LNCaP clone FGC (cell line): ENCODE measurements at regions not wholly inside any gene's neighbourhood (a gene's known extent, or its start where the extent isn't known, plus 50 kb on each side); places are given as distances from the start of the nearest gene placed in this dataset.

Experiments used
- DNase-seq: peaks from one replicate; pipeline ENCODE4 v3.0.0-alpha.2; 2011; ENCODE audit warnings: low read depth
- H3K4me3 ChIP-seq: 2 replicates; pipeline ENCODE4 v1.5.1; 2011; ENCODE audit warnings: mild to moderate bottlenecking, low read depth, low read length, control low read depth
- TF ChIP-seq, protein P1 (sequence below): IDR thresholded peaks from 2 replicates; pipeline ENCODE4 v1.5.1; 2012; ENCODE audit warnings: mild to moderate bottlenecking; ENCODE audit not compliant: control insufficient read depth, insufficient read depth; ENCODE audit errors: extremely low read depth

DNA sequence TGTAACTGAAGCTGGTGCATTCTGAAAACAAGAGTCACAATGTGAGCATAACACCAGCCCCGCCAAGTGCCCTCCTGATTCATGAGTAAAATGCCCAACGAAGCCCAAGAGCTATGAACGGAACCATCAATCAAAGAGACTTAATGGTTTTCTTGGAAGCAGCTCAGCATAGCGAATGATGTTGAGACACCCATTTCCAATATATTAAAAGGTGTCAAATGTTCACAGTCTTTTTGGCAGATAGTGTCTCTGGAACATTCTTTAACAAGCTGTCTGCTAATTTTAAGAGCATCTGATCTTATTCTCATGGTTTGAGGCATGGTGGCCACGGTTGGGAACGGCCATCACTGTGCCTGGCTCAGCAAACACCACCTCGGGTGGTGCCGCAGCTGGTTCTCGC is 133.4 kb upstream of the USP29 start:
- TF ChIP-seq, protein P1, sequence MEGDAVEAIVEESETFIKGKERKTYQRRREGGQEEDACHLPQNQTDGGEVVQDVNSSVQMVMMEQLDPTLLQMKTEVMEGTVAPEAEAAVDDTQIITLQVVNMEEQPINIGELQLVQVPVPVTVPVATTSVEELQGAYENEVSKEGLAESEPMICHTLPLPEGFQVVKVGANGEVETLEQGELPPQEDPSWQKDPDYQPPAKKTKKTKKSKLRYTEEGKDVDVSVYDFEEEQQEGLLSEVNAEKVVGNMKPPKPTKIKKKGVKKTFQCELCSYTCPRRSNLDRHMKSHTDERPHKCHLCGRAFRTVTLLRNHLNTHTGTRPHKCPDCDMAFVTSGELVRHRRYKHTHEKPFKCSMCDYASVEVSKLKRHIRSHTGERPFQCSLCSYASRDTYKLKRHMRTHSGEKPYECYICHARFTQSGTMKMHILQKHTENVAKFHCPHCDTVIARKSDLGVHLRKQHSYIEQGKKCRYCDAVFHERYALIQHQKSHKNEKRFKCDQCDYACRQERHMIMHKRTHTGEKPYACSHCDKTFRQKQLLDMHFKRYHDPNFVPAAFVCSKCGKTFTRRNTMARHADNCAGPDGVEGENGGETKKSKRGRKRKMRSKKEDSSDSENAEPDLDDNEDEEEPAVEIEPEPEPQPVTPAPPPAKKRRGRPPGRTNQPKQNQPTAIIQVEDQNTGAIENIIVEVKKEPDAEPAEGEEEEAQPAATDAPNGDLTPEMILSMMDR: no peak
- no peak for DNase-seq
- H3K4me3 ChIP-seq: no peak overlapping the region

DNA sequence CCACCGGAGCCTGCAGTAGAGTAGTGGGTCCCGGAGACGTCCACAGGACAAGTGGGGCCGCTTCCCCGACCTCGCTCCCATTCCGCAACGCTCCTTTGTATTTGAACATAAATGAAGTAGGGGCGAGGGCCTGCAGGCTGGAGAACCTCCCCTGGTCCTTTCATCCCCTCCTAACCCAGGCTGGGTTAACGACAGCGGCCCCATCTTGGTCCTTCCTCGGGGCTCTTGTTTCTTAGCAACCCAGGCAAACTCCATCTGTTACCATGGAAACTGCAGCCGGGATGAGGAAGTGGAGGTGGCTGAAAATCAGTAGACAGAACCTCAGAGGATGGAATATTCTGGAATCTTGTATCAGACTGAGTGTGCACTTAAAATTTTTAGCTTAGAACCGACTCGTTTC is 132.6 kb upstream of the USP29 start:
- DNase-seq: no peak
- TF ChIP-seq, protein P1: no peak
- no peak overlapping the region for H3K4me3 ChIP-seq

DNA sequence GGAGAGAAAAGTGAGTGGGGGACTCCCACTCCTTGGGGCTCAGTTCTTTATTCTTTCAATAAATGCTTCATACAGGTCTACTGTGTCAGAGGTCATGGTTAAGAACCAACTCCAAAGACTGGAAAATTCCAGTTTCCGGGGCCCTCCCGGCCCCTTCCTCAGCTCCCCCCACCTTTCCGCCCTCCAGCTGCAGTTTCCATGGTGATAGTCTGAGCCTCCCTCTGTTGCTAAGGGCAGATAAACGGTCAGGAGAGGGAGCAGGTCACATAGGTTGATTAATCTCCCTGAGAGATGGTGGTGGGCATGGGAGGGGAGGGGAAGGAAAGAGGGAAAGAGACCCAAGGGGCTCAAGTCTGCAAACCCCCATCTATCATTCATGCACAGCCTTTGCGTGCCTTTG is 131.5 kb upstream of the USP29 start:
- no peak for DNase-seq

DNA sequence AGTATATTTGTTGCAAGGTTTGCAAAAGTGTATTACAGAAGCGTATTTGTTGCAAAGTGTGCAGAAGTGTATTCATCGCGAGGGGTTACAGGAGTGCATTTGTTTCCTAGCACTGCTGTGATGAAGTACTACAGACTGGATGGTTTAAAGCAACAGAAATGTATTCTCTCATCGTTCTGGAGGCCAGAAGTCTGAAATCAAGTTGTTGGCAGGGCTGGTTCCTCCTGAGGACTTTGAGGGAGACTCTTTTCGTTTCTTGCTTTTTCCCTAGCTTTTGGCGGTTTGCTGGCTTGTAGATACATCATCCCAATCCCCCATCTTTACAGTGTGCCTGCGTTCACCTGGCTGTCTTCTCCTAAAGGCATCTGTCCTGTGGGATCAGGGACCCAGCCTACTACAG is 127.9 kb upstream of the USP29 start:
- TF ChIP-seq, protein P1: no peak
- no peak overlapping the region for H3K4me3 ChIP-seq
- DNase-seq: no peak

More for the DNA sequence above, 131.5 kb upstream of the USP29 start:
- TF ChIP-seq, protein P1: no peak
- H3K4me3 ChIP-seq: no peak overlapping the region

DNA sequence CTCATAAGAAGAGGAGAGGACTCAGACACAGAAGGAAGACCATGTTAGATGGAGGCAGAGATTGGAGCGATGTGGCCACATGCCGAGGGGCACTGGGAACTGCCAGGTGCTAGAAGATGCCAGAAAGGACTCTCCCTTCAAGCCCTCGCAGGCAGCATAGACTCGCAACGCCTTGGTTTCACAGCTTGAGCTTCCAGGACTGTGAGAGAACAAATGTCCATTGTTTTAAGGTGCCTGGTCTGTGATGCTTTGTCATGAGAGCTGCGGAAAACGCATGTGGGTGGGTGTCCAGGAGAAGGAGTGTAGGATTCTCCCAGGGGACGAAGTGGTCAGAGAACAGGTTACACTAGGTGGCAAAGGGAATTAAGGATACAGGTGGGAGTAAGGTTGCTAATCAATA is 125.9 kb upstream of the USP29 start:
- H3K4me3 ChIP-seq: no peak overlapping the region
- no peak for DNase-seq
- TF ChIP-seq, protein P1: no peak

DNA sequence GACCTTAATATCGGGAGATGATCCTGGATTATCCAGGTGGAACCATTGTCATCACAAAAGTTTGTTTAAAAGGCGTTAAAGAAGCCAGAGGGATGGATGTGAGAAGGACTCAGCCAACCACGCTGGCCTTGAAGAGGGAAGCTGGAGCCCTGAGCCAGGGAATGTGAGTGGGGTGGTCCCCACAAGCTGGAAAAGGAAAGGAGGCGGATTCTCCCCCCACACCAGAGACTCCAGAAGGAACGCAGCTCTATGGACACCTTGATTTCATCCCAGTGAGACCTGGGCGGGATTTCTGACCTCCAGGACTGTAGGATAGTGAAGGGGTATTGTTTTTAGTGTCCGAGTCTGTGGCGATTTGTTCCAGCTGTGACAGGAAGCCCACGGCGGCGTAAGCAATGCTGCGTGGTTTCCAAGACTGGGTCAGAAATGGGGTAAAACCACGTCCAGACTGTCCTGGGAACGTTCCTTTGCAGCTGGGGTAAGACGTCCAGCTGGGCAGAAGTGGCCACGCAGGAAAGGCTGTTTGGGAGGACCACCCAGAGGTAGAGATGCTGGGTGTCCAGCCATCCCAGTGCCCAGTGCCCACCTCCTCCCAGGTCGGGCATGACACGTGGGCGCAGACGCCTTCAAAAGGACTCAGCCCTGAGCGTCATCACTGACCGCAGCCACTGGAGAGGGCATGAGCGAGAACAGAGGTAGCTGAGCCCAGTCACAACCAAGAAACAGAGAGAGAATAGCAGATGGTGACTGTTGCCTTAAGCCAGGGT is 125.4 kb upstream of the USP29 start:
- TF ChIP-seq, protein P1: no peak
- no peak for DNase-seq
- no peak overlapping the region for H3K4me3 ChIP-seq

DNA sequence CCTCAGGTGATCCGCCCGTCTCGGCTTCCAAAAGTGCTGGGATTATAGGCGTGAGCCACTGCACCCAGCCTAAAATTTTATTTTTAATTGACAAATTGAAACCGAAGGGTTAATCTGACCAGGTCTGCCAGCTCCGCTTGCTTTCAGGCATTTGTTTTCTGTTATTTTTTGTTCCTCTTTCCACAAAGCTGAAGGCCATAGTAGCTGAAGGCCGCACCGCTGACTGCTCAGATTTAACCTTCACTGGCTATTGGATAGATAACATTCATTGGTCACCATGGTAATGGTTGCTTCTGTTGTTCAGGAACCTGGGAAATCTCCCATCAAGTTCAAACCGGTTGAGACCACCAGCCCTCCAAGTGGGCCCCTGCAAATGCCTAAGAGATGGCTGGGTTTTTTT is 124.5 kb upstream of the USP29 start:
- no peak overlapping the region for H3K4me3 ChIP-seq
- TF ChIP-seq, protein P1: no peak
- DNase-seq: no peak
